ENCODE measurements at regions not wholly inside any gene's neighbourhood (a gene's known extent, or its start where the extent isn't known, plus 50 kb on each side); places are given as distances from the start of the nearest gene placed in this dataset.

DNA sequence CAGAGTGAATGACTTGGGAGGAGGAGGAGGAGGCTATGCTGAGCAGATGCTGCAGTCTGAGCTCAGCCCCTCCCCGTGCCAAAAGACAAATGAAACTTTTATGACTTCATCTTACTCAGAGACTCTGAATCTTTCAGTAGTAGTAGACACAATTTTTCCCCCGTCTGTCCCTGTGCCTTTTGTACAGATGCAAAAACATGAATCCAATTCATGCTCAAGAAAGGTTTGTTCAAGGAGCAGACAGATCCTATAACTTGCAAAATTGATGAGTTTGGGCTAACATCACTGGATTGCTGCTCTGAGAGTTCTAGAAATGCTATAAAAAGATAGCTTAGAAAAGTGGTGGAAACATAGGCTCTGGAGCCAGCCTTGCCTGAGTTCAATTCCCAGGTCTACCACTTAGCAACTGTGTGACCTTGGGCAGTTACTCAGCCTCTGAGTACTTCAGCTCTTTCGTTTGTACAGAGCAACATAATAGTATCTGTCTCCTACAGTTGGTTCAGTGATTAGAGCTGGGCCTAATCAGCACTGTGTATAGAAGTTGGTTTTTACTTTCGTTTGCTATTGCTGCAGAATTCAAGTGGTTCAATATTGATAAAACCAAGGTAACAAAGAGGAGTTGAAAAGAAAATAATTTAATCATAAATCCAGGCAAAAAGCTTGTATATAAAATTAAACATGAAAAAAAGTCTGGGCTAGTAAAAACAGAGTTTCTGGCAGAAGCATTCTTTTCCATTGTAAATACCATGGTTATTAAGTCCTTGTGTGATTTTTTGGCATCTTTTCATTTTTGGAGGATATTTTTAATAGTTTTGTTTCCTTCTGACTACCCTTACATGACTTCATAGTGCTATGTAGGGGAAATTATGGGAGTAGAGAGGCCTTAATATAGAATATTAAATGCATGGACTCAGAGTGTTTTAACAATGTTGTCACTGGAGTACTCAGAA, 174.2 kb upstream of the ZNF32 start:
- TF ChIP-seq EZH2 (IDR thresholded peaks at IDR 0.05) (no peak), POLR2A (IDR thresholded peaks at IDR 0.05; ENCODE audit: borderline replicate concordance, extremely low read depth, insufficient read depth, insufficient read length) (no peak), POLR2AphosphoS5 (IDR thresholded peaks at IDR 0.05; ENCODE audit: low read depth, low read length) (no peak), ZFX (IDR thresholded peaks at IDR 0.05) (no peak), TCF7L2 (IDR thresholded peaks at IDR 0.05; ENCODE audit: borderline replicate concordance, extremely low read depth, insufficient read depth, insufficient read length) (no peak), YY1 (IDR thresholded peaks at IDR 0.05; ENCODE audit: extremely low read depth, insufficient replicate concordance, low read depth, low read length) (no peak), FOSL1 (IDR thresholded peaks at IDR 0.05; ENCODE audit: low read depth) (no peak), CEBPB (IDR thresholded peaks at IDR 0.05; ENCODE audit: low read depth) (no peak)
- TF ChIP-seq, protein P1, sequence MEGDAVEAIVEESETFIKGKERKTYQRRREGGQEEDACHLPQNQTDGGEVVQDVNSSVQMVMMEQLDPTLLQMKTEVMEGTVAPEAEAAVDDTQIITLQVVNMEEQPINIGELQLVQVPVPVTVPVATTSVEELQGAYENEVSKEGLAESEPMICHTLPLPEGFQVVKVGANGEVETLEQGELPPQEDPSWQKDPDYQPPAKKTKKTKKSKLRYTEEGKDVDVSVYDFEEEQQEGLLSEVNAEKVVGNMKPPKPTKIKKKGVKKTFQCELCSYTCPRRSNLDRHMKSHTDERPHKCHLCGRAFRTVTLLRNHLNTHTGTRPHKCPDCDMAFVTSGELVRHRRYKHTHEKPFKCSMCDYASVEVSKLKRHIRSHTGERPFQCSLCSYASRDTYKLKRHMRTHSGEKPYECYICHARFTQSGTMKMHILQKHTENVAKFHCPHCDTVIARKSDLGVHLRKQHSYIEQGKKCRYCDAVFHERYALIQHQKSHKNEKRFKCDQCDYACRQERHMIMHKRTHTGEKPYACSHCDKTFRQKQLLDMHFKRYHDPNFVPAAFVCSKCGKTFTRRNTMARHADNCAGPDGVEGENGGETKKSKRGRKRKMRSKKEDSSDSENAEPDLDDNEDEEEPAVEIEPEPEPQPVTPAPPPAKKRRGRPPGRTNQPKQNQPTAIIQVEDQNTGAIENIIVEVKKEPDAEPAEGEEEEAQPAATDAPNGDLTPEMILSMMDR (IDR thresholded peaks at IDR 0.05 in 2 of 3, conservative IDR thresholded peaks at IDR 0.05 in 1 of 3; ENCODE audit: borderline replicate concordance in 1 of 3, insufficient read depth in 1 of 3, low read depth in 2 of 3, low read length in 2 of 3): no peak
- TF ChIP-seq, protein P2, sequence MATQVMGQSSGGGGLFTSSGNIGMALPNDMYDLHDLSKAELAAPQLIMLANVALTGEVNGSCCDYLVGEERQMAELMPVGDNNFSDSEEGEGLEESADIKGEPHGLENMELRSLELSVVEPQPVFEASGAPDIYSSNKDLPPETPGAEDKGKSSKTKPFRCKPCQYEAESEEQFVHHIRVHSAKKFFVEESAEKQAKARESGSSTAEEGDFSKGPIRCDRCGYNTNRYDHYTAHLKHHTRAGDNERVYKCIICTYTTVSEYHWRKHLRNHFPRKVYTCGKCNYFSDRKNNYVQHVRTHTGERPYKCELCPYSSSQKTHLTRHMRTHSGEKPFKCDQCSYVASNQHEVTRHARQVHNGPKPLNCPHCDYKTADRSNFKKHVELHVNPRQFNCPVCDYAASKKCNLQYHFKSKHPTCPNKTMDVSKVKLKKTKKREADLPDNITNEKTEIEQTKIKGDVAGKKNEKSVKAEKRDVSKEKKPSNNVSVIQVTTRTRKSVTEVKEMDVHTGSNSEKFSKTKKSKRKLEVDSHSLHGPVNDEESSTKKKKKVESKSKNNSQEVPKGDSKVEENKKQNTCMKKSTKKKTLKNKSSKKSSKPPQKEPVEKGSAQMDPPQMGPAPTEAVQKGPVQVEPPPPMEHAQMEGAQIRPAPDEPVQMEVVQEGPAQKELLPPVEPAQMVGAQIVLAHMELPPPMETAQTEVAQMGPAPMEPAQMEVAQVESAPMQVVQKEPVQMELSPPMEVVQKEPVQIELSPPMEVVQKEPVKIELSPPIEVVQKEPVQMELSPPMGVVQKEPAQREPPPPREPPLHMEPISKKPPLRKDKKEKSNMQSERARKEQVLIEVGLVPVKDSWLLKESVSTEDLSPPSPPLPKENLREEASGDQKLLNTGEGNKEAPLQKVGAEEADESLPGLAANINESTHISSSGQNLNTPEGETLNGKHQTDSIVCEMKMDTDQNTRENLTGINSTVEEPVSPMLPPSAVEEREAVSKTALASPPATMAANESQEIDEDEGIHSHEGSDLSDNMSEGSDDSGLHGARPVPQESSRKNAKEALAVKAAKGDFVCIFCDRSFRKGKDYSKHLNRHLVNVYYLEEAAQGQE (IDR thresholded peaks at IDR 0.05; ENCODE audit: low read depth): no peak
- TF ChIP-seq, protein P3, sequence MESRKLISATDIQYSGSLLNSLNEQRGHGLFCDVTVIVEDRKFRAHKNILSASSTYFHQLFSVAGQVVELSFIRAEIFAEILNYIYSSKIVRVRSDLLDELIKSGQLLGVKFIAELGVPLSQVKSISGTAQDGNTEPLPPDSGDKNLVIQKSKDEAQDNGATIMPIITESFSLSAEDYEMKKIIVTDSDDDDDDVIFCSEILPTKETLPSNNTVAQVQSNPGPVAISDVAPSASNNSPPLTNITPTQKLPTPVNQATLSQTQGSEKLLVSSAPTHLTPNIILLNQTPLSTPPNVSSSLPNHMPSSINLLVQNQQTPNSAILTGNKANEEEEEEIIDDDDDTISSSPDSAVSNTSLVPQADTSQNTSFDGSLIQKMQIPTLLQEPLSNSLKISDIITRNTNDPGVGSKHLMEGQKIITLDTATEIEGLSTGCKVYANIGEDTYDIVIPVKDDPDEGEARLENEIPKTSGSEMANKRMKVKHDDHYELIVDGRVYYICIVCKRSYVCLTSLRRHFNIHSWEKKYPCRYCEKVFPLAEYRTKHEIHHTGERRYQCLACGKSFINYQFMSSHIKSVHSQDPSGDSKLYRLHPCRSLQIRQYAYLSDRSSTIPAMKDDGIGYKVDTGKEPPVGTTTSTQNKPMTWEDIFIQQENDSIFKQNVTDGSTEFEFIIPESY (IDR thresholded peaks at IDR 0.05; ENCODE audit: extremely low read depth, insufficient replicate concordance, low read length): no peak

Measured in HCT116 (cell line).